ENCODE measurements at regions not wholly inside any gene's neighbourhood (a gene's known extent, or its start where the extent isn't known, plus 50 kb on each side); places are given as distances from the start of the nearest gene placed in this dataset.
"Not testable (repeated sequence)": the region's sequence is repeated elsewhere in the genome, so short reads cannot be mapped to it uniquely, and the experiment has no call there.

DNA sequence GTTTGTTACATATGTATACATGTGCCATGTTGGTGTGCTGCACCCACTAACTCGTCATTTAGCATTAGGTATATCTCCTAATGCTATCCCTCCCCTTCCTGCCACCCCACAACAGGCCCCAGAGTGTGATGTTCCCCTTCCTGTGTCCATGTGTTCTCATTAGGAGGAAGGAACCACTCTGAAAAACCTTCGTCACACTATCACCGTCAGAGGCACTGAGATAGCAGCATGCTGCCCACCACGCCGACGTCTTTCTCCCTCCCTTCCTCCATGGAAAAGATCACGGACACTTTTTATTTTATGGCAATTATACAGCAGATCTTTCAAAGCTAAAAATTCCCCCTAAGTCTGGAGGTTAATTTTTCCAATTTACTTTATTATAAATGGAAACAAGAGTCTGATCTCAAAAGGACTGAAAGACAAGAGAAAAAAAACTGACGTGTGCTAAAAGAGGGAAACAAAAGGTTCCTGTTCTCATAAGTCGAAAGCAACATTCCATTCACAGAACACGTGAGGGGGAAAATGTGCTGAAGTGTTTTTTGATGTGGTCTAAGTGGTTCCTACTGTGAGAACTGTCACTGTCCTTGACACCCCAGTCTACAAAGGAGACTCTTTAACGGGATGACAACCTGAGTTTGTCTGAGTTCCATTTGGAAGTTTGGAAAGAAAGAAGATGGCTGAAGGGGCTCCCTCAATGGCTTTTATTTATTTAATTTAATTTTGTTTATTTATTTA is 339.7 kb upstream of the IRX2 start:
- no peak for DNase-seq (ENCODE audit: low read depth in 4 of 4, low spot score in 3 of 4)

DNA sequence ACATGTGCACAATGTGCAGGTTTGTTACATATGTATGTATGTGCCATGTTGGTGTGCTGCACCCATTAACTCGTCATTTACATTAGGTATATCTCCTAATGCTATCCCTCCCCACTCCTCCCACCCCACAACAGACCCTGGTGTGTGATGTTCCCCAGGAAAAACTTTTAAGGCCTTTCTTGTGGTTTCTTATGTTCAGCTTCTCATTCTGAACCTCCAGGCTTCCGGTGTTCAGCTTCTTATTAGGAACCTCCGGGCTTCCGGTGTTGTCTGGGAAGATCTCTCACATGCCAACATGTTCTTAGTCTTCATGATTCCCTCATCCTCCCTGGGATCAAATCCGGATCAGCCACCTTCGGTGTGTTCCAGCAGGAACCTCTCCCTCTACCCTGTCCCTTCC is 338.8 kb upstream of the IRX2 start:
- not testable (repeated sequence) for DNase-seq (ENCODE audit: low read depth in 4 of 4, low spot score in 3 of 4)

DNA sequence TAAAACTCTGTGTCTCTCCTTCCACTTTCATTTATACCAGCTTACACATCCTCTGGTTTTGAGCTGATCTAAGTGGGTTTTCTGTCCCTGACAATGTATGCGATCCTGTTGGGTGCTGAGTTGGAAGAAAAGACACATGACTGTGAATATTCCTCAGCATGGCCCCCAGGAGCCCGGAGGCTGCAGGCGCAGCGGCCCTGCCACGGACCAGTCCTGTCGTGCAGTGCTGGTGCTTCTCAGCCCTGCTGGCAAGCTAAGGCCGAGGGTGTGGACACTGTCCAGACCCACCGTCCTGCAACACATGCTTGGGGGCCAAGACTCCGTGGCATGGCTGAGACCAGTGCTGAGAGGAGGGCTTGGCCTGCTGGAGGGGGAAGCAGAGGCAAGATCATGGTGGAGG is 328.9 kb upstream of the IRX2 start:
- DNase-seq (ENCODE audit: low read depth in 4 of 4, low spot score in 3 of 4), result no peak

DNA sequence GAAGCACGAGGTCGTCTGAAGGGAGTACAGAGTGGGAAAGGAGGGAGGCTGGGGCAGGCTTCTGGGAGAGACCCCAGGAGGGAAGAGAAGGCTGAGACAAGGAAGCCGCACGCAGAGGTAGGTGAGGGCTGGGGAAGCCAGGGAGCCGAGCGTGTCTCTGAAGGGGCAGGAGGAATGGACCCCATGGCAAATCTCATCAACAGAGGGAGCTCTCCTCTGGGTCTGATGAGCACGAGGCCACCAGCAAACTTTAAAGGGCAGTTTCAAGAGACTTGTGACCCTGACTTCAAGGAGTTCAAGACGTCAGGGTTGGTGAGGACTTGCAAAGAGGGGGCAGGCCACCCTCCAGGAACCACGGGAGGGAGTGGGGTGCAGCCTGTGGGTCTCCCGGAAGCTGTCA is 326.2 kb upstream of the IRX2 start:
- DNase-seq (ENCODE audit: low read depth in 4 of 4, low spot score in 3 of 4), result no peak

DNA sequence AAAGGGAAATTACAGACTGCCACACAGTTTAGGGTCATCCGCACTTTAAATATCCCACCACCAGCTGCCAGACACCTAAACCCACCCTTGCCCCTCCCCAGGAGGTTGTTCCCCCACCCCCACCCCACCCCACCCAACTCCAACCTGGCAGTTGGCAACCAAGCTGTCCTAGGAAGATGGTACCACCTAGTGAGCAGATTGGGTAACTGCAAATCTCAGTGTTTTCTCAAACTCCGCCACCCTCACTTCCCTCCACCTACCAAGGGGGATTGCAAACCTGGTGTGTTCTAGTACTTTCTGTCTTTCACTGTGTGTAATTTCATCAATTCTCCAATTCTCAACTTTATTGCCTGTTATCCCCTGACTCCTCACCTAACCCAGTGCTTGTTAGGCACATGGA is 323.8 kb upstream of the IRX2 start:
- DNase-seq (ENCODE audit: low read depth in 4 of 4, low spot score in 3 of 4), result no peak

DNA sequence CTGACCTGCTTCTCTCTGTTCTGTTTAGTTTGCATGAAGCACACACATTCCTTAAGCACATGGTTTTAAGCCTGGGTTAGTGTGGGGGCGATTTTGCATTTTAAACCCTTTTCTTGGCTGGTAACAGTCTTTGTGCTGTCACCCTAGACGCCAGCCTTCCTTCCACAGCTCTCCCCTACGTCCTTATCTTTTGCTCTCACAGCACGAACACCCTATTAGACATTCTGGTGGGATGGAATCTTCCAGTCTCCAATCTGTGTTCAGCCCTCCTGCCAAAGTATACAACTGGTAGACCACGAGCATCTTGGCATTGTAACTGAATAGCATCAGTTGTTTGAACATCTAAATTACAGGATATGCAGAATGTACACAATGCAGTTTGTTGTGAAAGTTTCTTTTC is 316.9 kb upstream of the IRX2 start:
- DNase-seq (ENCODE audit: low read depth in 4 of 4, low spot score in 3 of 4), result no peak

DNA sequence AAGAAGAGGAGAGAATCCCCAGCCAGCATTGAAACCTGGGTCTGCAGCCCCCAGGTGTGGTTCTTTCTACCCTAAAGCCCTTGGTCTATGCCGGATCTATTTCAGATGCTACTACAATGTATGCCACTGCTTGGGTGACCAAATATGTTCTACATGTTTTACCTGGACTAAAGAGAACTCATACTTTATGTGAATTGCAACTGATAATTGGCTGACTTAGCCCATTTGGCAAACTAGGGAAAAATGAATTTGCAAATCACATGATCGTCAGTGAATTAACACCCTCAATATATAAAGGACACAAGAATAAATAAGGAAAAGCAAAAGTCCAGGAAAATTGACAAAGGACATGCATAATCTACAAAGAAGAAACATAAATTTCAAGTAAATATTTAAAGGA is 308.8 kb upstream of the IRX2 start:
- no peak for DNase-seq (ENCODE audit: low read depth in 4 of 4, low spot score in 3 of 4)

DNA sequence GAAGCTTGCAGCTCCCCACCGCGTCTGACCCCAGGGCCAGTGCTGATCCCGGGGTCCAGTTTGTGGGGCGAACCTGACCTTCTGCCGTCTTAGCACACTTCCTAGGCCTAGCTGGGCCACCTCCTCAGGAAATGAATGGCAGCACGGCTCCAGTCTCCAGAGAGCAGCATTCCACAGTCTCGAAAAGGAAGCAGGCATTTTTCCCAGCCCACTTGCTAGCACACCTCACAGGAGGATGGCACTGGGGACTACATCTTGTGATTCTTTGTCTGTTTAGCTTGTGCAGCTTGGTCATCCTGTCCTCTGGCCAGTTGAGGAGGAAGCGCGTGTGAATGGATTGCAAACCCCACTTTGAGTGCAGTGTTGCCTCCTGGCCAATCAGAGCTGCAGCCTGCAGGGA is 308.0 kb upstream of the IRX2 start:
- no peak for DNase-seq (ENCODE audit: low read depth in 4 of 4, low spot score in 3 of 4)

DNA sequence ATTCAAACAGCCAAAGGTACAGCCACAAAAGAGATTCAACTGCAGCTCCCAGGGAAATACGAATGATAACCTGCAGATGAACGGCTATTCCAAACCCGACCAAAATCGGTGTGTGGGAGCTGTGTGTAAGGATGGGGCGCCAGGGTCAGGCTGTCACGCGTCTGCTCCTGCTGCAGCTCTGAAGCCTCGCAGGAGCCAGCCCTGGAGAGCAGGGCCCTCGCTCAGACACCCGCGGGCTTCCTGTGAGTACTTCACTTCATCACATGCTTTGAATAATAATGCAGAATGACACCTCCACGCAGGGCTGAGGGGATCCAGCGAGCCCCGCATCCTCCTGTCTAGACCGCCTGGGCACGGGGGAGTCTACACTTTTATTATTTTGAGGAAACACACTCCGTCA is 307.5 kb upstream of the IRX2 start:
- DNase-seq (ENCODE audit: low read depth in 4 of 4, low spot score in 3 of 4), result no peak

DNA sequence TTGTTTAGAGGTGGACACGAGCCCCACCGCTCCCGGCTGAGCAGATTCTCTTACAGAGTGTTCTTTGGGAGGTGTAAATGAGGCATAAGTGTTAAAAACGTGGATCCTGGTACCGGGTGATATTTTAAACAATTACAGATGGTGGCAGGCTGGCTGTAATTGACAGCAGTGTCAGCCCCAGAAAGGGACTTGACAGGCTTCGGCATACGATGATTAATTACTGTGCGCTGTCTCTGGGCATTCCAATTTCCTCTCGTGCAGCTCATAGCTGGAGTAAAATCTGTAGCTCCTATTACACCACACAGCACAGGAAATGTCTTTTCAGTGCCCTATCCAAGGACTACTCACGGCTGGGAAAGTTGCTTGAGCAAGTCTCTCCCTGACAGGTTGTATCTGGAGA is 305.4 kb upstream of the IRX2 start:
- no peak for DNase-seq (ENCODE audit: low read depth in 4 of 4, low spot score in 3 of 4)

DNA sequence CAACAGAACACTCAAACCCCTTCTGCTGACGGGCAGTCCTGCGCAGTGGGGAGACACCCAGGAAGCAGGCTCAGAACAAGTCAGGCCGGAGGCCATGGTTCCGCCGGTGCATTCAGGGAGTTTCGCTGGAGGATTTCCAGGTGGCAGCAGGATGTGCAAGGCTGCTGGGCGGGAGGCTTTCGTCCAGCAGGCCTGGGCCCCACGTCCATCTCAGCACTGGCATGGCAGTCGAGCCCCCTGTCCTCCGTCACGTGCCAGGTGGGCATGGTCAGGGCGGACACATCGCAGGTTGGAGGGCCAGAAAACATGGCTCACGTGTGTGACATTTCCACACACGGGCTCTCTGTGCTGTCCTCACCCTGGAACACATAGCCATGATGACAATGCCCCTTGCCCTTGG is 299.9 kb upstream of the IRX2 start:
- DNase-seq (ENCODE audit: low read depth in 4 of 4, low spot score in 3 of 4), result no peak

DNA sequence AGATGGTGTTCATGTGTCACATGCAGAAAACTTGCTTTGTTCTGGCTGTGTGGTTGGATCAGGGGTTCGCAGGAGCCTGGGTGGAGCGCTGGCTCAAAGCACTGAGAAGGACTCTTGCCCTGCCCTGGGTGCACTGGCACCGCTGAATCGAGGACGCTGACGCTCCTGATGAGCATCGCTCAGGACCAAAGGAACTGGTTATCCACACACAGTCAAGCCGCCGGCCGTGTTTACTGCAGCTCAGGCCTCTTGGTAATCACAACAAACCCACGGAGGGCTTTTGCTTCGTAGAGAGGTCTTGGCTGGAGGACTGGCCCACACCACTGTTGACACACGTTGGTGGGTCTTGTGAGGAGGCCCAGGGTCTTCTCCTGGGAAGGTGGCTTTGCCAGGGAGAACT is 299.4 kb upstream of the IRX2 start:
- no peak for DNase-seq (ENCODE audit: low read depth in 4 of 4, low spot score in 3 of 4)

DNA sequence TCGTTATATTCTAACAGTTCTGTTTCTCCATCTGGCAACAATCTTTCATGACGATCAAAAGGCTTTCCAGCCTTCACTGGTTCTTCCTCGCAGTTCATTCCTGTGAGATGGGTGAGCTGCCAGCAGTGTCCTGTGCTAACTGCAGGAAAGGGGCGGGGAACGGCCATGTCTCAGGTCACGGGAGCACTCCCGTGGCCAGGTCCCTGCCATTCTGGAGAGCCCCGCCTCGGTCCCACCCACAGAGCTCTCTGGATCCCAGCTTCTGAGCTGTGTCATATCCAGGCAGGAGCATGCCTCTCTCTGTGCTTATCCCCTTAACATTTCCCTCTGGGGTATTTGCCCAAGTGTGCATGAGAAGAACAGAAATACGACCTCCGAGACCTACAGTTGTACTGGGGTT is 297.8 kb upstream of the IRX2 start:
- no peak for DNase-seq (ENCODE audit: low read depth in 4 of 4, low spot score in 3 of 4)

DNA sequence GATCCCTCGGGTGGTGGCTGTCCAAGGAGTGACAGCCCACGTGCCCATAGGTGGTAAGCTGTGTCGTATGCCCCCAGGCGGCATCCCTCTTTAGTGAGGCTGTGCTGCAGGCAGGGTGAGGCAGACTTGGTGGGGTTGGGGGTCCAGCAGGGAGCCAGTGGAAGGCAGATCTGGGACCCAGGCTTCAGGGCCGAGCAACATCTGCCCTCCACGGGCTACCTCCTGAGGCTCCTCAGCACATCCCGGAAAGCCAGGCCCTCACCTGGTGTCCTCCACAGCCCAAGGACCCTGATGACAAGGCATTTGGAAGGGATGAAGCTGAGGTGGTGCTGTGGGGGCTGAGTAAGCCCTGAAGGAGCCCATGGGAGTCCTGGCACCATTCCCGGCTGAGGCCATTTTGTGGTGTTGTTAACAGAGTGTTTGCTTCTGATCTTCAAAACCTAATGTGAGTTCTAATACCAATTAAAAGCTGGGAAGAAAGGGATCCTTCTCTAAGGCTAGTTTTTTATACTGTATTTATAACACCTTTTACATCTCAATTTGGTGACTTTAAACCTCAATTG is 295.8 kb upstream of the IRX2 start:
- no peak for DNase-seq (ENCODE audit: low read depth in 4 of 4, low spot score in 3 of 4)

DNA sequence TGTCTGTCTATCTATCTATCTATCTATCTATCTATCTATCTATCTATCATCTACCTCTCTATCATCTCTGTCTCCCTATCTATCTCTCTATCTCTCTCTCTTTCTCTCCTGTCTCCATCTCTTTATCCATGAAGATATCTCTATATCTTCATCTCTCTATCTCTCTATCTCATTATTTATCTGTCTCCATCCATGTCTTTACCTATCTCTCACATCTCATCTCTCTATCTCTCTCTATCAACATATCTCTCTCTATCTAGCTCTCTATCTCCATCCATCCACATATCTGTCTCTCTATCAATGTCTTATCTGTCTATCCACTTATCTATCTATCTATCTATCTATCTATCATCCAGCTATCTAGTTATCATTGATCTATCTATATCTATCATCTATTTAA is 292.1 kb upstream of the IRX2 start:
- no peak for DNase-seq (ENCODE audit: low read depth in 4 of 4, low spot score in 3 of 4)

DNA sequence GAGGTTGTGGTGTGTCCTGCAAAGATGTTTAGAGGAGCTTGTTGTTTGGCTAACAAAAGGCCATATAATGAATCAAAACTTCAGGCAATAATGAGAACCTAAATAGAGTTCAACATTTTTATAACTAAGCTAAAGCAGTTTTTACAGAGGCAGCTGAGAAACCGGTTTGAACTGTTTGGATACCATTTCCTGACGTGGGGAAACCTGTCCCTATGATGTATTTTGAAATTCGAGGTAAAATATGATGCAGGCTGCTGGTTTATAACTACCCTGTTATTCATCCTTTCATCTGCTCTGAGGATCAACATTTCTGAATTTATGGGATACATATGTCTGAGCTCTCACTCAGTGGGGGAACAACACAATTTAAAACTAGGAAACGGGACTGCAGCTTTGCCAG is 289.5 kb upstream of the IRX2 start:
- no peak for DNase-seq (ENCODE audit: low read depth in 4 of 4, low spot score in 3 of 4)

DNA sequence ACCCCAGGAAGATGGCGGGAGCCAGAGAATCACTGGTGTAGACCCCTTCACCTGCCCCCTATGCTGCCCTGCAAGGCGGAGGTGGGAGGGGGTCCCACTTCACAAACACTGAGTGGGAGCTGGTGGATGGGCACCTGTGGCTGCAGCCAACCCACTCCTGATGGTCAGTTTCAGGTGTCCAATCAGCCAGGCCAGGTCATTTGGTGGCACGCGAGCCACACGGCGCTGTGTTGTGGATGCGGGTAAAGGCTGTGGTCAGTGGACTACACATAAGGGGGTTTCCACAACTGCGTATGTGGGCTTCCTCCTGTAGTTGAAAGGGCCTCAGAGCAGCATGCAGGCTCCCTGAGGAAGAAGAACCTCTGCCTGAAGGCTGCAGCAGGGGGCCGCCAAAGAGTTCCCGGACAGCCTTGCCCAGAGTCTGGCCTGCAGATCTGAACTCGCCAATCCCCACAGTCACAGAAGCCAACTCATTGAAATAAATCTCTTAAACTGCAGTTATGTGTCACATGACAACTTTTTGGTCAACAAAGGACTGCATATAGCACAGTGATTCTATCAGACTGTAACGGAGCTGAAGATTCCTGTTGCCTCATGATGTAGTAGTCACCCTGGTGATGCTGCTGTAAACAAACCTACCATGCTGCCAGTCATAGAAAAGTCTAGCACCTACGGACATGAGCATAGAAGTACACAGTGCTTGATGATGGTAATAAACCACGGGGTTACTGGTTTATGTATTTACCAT is 284.7 kb upstream of the IRX2 start:
- no peak for DNase-seq (ENCODE audit: low read depth in 4 of 4, low spot score in 3 of 4)

DNA sequence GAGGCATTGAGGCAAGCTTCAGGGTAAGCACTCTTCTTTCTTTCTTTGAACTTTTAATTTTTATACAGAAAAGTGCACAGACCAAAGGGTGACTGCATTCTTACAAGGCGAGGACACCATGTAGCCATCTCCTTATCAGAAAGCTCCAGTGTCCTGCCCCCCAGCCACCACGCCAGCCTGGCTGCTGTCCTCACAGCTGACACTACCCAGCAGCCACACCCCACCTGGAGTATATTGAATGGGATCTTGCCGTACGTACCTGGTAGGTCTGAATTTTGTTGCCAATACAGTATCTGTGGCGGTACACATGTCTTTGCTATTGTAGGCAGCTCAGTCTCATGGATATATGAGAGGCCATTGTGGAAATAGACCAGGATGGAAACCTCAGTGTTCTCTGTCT is 284.0 kb upstream of the IRX2 start:
- DNase-seq (ENCODE audit: low read depth in 4 of 4, low spot score in 3 of 4), result no peak

DNA sequence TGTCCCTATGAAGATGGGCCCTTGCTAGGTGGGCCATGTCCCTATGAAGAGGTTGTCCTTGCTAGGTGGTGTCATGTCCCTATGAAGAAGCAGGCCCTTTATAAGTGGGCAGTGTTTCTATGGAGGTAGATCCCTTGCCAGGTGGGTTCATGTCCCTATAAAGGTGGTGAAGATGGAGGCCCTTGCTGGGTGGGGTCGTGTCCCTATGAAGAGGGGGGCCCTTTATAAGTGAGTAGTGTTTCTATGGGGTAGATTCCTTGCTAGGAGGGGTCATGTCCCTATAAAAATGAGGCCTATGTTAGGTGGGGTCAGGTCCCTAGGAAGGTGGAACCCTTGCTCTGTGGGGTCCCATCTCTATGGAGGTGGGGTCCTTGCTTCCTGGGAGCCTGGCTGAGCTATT is 283.4 kb upstream of the IRX2 start:
- no peak for DNase-seq (ENCODE audit: low read depth in 4 of 4, low spot score in 3 of 4)

DNA sequence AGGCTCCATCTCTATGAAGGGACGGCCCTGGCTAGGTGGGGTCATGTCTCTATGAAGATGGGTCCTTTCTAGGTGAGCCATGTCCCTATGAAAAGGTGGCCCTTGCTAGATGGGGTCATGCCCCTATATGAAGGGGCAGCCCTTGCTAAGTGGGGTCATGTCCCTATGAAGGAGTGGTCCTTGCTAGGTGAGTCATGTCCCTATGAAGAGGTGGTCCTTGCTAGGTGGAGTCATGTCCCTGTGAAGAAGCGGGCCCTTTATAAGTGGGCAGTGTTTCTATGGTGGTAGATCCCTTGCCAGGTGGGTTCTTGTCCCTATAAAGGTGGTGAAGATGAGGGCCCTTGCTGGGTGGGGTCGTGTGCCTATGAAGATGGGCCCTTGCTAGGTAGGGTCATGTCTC is 283.0 kb upstream of the IRX2 start:
- DNase-seq (ENCODE audit: low read depth in 4 of 4, low spot score in 3 of 4), result no peak

DNA sequence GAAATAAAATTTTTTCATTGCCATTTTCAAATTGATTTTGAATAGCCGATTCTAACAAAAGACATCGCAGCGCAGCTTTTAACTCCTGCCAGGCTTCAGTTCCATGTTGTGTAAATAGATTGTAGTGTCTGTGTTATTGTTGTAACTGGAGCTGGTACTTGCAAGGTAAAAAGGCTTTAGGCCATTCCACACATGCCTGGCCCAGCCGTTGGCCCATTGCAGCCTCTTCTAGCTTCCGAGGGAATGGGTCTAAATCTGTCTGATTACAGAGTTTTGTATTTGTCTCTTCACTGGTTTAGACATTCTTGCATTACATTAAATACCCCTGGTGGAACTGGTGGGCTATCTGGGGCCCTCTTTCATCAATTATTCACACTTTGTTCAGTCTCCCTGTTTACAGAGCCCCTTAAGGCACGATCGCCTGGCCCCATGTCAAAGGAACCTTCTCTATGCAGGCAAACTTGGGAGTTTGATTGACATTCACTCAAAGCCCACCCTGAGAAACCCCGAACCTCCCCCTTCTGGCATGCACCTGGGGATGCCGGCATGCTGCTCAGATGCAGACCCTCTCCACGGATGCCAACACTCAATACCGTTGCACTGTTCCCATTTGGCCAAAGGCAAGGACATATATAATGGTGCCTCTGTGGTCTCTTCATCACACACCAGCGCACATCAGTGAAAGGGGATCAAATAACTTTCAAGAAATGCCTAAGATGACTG is 281.7 kb upstream of the IRX2 start:
- no peak for DNase-seq (ENCODE audit: low read depth in 4 of 4, low spot score in 3 of 4)

DNA sequence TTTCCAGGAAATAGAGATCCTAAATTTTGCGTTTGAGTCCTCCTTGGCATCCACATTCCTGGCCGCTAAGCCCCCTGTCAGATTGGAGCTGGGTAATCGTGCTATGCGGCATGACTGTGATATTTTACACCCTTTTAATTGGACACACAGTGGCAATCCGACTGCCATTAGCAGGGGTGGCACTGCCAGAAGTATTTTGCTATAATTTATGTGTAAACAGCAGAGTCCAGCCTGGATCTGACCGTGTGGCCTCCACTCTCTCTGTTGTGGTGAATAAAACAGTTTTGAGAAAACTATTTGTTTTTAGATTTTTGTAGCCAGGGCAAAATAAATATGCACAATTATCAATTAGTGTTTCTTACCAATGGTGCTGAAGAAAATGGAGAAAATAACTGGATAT is 281.0 kb upstream of the IRX2 start:
- DNase-seq (ENCODE audit: low read depth in 4 of 4, low spot score in 3 of 4), result no peak
